CD14-positive monocyte (primary cell): ENCODE measurements at regions not wholly inside any gene's neighbourhood (a gene's known extent, or its start where the extent isn't known, plus 50 kb on each side); places are given as distances from the start of the nearest gene placed in this dataset.

Experiments used
- DNase-seq, 3 donors: peaks; one replicate each; pipeline ENCODE4 v3.0.0-alpha.2; 2011 to 2022
- H2AFZ ChIP-seq: 2 replicates; pipeline ENCODE4 v1.6.0; 2012; ENCODE audit warnings: mild to moderate bottlenecking, low read depth, low read length, inconsistent platforms; ENCODE audit not compliant: insufficient read depth, poor library complexity, severe bottlenecking
- H3K27ac ChIP-seq, 2 donors: 1 replicate in 1 of 2; 2 replicates in 1 of 2; pipeline ENCODE4 v1.5.1; 2012 to 2013; ENCODE audit warnings: low read length in 2 of 2, control low read depth in 1 of 2, inconsistent platforms in 1 of 2, low read depth in 1 of 2, mild to moderate bottlenecking in 1 of 2
- H3K27me3 ChIP-seq, 2 donors: one replicate each; pipeline versions ENCODE4 v1.6.0 to v1.6.1; 2011 to 2013; ENCODE audit warnings: low read length in 2 of 2; ENCODE audit not compliant: control insufficient read depth in 2 of 2, insufficient read depth in 2 of 2
- H3K36me3 ChIP-seq, 2 donors: replicated peaks in 1 of 2; 1 replicate in 1 of 2; 2 replicates in 1 of 2; pipeline versions ENCODE4 v1.5.1 to v1.6.1; 2012 to 2013; ENCODE audit warnings: low read length in 2 of 2, control low read depth in 1 of 2, inconsistent platforms in 1 of 2, mild to moderate bottlenecking in 1 of 2; ENCODE audit not compliant: insufficient read depth in 2 of 2, control insufficient read depth in 1 of 2
- H3K4me1 ChIP-seq, 2 donors: 1 replicate in 1 of 2; 2 replicates in 1 of 2; pipeline versions ENCODE4 v1.5.1 to v1.6.1; 2012 to 2013; ENCODE audit warnings: low read length in 2 of 2, control low read depth in 1 of 2, inconsistent platforms in 1 of 2, mild to moderate bottlenecking in 1 of 2, moderate library complexity in 1 of 2; ENCODE audit not compliant: insufficient read depth in 2 of 2, control insufficient read depth in 1 of 2
- H3K4me2 ChIP-seq: replicated peaks from 2 replicates; pipeline ENCODE3; 2012; ENCODE audit warnings: low read length, moderate library complexity, mild to moderate bottlenecking; ENCODE audit not compliant: poor library complexity, severe bottlenecking; ENCODE audit errors: extremely low read depth
- H3K4me3 ChIP-seq, 3 experiments: fragments of 200-600 bp in 1 of 3; sonication (generic) in 1 of 3; replicated peaks in 1 of 3; 1 replicate in 2 of 3; 2 replicates in 1 of 3; pipeline ENCODE4 v1.5.1; 2011 to 2013; ENCODE audit warnings: low read length in 3 of 3, mild to moderate bottlenecking in 3 of 3, control low read depth in 2 of 3, low read depth in 2 of 3, inconsistent platforms in 1 of 3, moderate library complexity in 1 of 3
- H3K79me2 ChIP-seq: 2 replicates; pipeline ENCODE4 v1.6.0; 2012; ENCODE audit warnings: mild to moderate bottlenecking, control low read depth, inconsistent platforms, low read length, moderate library complexity; ENCODE audit not compliant: insufficient read depth
- H3K9ac ChIP-seq: 2 replicates; pipeline ENCODE4 v1.6.0; 2017; ENCODE audit warnings: low read length, mild to moderate bottlenecking; ENCODE audit not compliant: insufficient read depth, poor library complexity, severe bottlenecking
- H3K9me3 ChIP-seq, 2 donors: replicated peaks in 1 of 2; 1 replicate in 1 of 2; 2 replicates in 1 of 2; pipeline versions ENCODE4 v1.5.1 to v1.6.1; 2012 to 2013; ENCODE audit warnings: low read length in 2 of 2, control low read depth in 1 of 2; ENCODE audit not compliant: control insufficient read depth in 1 of 2, insufficient read depth in 1 of 2
- H4K20me1 ChIP-seq: 2 replicates; pipeline ENCODE4 v1.6.0; 2012; ENCODE audit warnings: mild to moderate bottlenecking, low read length, control low read depth, moderate library complexity; ENCODE audit not compliant: insufficient read depth
- H3K27ac Mint-ChIP-seq, 7 donors: one replicate each; pipeline ENCODE4 v1.8.0; 2020; ENCODE audit warnings: mild to moderate bottlenecking in 7 of 7, mixed read lengths in 7 of 7, moderate library complexity in 6 of 7, inconsistent platforms in 2 of 7
- H3K27me3 Mint-ChIP-seq, 3 donors: one replicate each; pipeline ENCODE4 v1.8.0; 2021 to 2022; ENCODE audit warnings: low read depth in 3 of 3, mild to moderate bottlenecking in 3 of 3, mixed read lengths in 3 of 3, moderate library complexity in 3 of 3, inconsistent platforms in 1 of 3
- H3K36me3 Mint-ChIP-seq, 2 donors: one replicate each; pipeline ENCODE4 v1.8.0; 2020; ENCODE audit warnings: mixed read lengths in 2 of 2, inconsistent platforms in 1 of 2, mild to moderate bottlenecking in 1 of 2
- H3K4me1 Mint-ChIP-seq: one replicate; pipeline ENCODE4 v1.8.0; 2020; ENCODE audit warnings: mild to moderate bottlenecking, mixed read lengths
- H3K4me3 Mint-ChIP-seq, 2 donors: one replicate each; pipeline ENCODE4 v1.8.0; 2020; ENCODE audit warnings: mild to moderate bottlenecking in 2 of 2, mixed read lengths in 2 of 2, moderate library complexity in 1 of 2
- H3K9me3 Mint-ChIP-seq, 7 donors: one replicate each; pipeline ENCODE4 v1.8.0; 2020 to 2022; ENCODE audit warnings: mixed read lengths in 7 of 7, mild to moderate bottlenecking in 6 of 7, moderate library complexity in 6 of 7, inconsistent platforms in 2 of 7
- WGBS: methylation state at CpG from one replicate; pipeline ENCODE4 v1.1.5; 2013; ENCODE audit warnings: missing lambda C conversion rate; ENCODE audit not compliant: insufficient coverage; 5-methylcytosine and 5-hydroxymethylcytosine counted together
- intact Hi-C, 2 donors: fragments of 100-400 bp; cut with micrococcal nuclease; formaldehyde crosslinking; loops; one replicate each; pipeline versions ENCODE4 v1.15.0 to v1.15.1; 2023
- TF ChIP-seq, protein P1 (sequence below): fragments of 200-600 bp; IDR thresholded peaks from one replicate; pipeline ENCODE4 v1.8.0; 2022; ENCODE audit warnings: antibody characterized with exemption, mild to moderate bottlenecking

DNA sequence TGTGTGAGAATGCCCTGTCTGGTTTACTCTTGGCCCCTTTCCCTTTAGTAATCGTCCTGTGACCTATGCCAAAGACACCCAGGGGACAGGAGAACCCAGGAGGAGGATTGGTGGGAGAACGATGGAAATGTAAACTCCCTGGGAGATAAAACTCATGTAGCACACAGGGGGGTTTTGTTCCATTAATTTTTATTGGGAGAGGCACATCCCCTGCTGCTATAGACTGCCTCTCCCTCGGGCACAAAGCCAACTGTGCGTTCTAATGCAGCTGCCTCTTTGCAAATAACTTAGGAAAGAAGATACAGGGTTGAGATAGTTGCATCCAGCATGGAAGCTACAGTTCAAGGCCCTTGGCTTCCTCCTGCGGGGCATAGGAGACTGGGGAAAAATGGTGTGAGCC lies 489.6 kb downstream of the SLC4A3 start:
- H3K36me3 Mint-ChIP-seq, result no peaks in the 10 kb centered on the region
- H3K27ac Mint-ChIP-seq, result no peak overlapping the region
- peaks cover 7 to 15% (median 10%) of the 10 kb centered on the region in 7 donors for H3K9me3 Mint-ChIP-seq
- Histone ChIP-seq H3K4me3 (no peak overlapping the region), H2AFZ (no peak overlapping the region), H3K27me3 (no peaks in the 10 kb centered on the region), H3K79me2 (no peaks in the 10 kb centered on the region), H3K9me3 (peaks cover 11 to 18% of the 10 kb centered on the region in 2 donors), H3K27ac (no peak overlapping the region), H4K20me1 (no peaks in the 10 kb centered on the region), H3K4me2 (no peak overlapping the region), H3K9ac (no peak overlapping the region), H3K4me1 (no peaks in the 10 kb centered on the region), H3K36me3 (no peaks in the 10 kb centered on the region)
- H3K27me3 Mint-ChIP-seq, result peaks cover 0 to 2% (median 0%) of the 10 kb centered on the region in 3 donors
- no peak overlapping the region for H3K4me3 Mint-ChIP-seq
- TF ChIP-seq, protein P1, sequence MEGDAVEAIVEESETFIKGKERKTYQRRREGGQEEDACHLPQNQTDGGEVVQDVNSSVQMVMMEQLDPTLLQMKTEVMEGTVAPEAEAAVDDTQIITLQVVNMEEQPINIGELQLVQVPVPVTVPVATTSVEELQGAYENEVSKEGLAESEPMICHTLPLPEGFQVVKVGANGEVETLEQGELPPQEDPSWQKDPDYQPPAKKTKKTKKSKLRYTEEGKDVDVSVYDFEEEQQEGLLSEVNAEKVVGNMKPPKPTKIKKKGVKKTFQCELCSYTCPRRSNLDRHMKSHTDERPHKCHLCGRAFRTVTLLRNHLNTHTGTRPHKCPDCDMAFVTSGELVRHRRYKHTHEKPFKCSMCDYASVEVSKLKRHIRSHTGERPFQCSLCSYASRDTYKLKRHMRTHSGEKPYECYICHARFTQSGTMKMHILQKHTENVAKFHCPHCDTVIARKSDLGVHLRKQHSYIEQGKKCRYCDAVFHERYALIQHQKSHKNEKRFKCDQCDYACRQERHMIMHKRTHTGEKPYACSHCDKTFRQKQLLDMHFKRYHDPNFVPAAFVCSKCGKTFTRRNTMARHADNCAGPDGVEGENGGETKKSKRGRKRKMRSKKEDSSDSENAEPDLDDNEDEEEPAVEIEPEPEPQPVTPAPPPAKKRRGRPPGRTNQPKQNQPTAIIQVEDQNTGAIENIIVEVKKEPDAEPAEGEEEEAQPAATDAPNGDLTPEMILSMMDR, result no peak
- DNase-seq, result no peak
- WGBS, result 71% methylated on average over 2 of the region's 5 CpGs
- intact Hi-C loops, result no loop called here
- no peaks in the 10 kb centered on the region for H3K4me1 Mint-ChIP-seq

DNA sequence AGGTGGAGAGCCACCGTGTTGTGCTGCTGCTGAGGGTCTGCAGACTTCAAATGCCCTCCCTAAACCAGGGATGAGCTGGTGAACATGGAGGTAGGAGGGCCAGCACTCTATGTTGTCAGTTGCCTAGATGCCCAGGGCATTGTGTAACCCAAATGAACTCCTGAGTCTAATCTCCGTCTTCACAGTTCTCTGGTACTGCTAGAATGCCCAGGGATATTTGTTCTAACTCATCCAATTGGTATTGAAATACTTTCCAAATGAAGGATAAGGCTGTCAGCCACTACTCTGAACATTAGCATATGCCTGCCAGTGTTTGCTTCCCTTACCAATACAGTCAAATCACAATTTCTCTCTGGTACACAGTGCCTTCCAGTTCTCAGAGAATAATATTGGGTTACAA lies 492.6 kb downstream of the SLC4A3 start:
- H3K9me3 Mint-ChIP-seq, result peaks cover 0 to 10% (median 3%) of the 10 kb centered on the region in 7 donors

More for the DNA sequence above, 492.6 kb downstream of the SLC4A3 start:
- Histone ChIP-seq H2AFZ (no peak overlapping the region), H3K4me2 (no peak overlapping the region), H3K4me1 (no peaks in the 10 kb centered on the region), H3K9ac (no peak overlapping the region), H3K27me3 (no peaks in the 10 kb centered on the region), H3K9me3 (peaks cover 0 to 3% of the 10 kb centered on the region in 2 donors), H3K36me3 (no peaks in the 10 kb centered on the region), H4K20me1 (no peaks in the 10 kb centered on the region), H3K79me2 (no peaks in the 10 kb centered on the region), H3K4me3 (no peak overlapping the region), H3K27ac (no peak overlapping the region)
- Mint-ChIP-seq H3K36me3 (no peaks in the 10 kb centered on the region), H3K4me1 (no peaks in the 10 kb centered on the region), H3K4me3 (no peak overlapping the region), H3K27me3 (no peaks in the 10 kb centered on the region), H3K27ac (no peak overlapping the region)
- TF ChIP-seq, protein P1, result no peak
- WGBS, result 100% methylated on average over 1 of the region's 2 CpGs
- intact Hi-C loops, result no loop called here
- DNase-seq, result no peak
